Erythroblast (primary cell): ENCODE measurements at regions not wholly inside any gene's neighbourhood (a gene's known extent, or its start where the extent isn't known, plus 50 kb on each side); places are given as distances from the start of the nearest gene placed in this dataset.
"Not testable (repeated sequence)": the region's sequence is repeated elsewhere in the genome, so short reads cannot be mapped to it uniquely, and the experiment has no call there.

Experiments
- DNase-seq, 2 experiments: peaks; one replicate each; lab custom pipeline; 2025; lab: John Stamatoyannopoulos, UW
- GATA1 ChIP-seq: IDR thresholded peaks from 2 replicates; pipeline ENCODE4 v1.6.1; 2011; ENCODE audit warnings: low read depth, mild to moderate bottlenecking, control low read depth, low read length, moderate library complexity
- POLR2A ChIP-seq: IDR thresholded peaks from 2 replicates; pipeline ENCODE4 v1.6.1; 2011; ENCODE audit warnings: mild to moderate bottlenecking, low read length

DNA sequence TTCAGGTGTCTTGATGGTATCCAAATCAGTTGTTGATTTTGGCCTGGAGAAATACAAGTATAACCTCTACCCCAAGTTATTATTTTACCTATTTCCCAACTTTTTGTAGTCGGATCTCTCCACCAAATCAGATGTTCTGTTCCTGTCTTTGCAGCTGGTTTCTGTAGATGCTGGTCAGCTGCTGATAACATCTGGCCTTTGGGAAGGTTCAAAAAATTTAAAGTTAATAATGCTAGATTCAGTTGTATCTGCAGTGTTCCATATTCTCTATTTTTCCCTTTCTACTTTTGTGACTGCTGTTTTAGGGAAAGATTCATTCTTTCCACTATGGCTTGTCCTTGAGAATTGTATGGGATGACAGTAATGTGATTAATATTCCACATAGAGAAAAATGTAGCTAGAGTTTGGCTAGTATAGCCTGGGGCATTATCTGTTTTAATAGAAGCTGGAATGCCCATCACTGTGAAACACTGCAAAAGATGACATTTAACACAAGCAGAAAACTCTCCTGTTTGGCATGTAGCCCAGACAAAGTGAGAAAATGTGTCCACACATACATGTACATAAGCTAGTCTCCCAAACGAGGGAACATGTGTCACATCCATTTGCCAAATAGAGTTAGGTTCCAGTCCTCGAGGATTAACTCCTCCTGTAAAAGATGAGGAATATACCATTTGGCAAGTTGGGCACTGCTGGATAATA lies 99.2 kb downstream of the ZNF100 start:
- not testable (repeated sequence) for DNase-seq

DNA sequence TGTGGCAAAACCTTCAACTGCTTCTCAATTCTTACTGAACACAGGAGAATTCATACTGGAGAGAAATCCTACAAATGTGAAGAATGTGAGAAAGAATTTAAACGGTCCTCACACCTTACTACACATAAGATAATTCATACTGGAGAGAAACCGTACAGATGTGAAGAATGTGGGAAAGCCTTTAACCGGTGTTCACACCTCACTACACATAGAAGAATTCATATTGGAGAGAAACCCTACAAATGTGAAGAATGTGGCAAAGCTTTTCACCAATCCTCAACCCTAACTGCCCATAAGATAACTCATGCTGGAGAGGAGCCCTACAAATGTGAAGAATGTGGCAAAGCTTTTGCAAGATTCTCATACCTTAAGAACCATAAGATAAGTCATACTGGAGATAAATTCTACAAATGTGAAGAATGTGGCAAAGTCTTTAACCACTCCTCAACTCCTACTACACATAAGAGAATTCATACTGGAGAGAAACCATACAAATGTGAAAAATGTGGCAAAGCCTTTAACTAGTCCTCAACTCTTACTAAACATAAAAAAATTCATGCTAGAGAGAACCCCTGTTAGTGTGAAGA lies 111.7 kb downstream of the ZNF100 start:
- DNase-seq: no peak
- TF ChIP-seq POLR2A (no peak), GATA1 (no peak)

GRCh38 chr19:21651478-21651877 lies 115.9 kb downstream of the ZNF100 start:
- not testable (repeated sequence) for DNase-seq

DNA sequence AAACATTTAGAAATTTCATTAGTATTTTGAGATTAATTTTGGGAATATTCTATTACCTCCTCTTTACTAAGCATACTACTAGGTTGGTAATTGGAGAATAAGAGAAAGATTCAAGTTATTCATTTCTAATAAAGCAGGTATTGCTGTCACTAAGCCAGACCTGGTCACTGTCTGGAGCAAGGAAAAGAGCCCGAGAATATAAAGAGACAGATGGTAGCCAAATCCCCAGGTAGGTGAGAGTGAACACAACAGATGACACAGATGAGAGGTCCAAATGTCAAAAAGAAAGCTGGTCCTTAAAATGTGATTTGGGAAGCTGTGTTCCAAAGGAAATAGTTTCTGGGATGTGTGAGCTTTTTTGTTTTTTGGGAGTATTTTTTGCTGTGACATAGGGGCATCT lies 128.6 kb downstream of the ZNF100 start:
- no peak for TF ChIP-seq POLR2A
- no peak for TF ChIP-seq GATA1
- no peak for DNase-seq

DNA sequence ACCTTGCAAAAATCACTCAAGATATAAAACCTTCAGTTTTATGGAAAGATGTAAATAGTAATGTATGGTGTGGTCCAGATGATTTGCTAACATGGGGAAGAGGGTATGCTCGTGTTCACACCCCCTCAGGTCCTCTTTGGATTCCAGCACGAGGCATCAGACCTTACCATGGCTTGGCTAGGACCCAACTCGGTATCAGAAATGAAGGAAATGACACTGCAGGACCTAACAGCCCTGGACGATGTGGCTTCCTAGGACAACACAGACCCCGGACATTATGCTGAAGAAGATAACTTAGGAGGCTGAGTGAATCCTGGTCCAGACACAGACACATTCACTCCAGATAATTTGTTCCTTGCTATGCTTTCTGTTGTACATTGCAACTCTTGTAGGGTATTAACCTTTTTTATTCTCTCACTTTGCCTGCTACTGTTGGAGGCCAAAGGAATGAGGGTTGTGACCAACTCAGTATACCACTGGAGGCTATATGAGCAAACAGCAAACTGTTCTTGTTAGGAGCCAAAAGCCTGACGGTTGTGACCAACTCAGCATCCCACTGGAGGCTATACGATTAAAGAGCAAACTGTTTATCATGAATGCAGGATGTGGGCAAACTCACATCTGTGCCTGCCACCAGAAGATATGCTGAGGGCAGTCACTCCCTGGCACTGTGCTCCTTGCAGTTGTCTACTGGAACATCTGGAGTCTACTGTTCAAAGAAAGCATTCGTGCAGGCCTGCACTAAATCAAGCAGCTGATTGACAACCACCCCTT lies 121.7 kb downstream of the ZNF429 start:
- no peak for TF ChIP-seq GATA1
- peak; percentile 57 for TF ChIP-seq POLR2A
- peak in 1 of 2 experiments; percentile 12 for DNase-seq

- DNase-seq: no peak
- TF ChIP-seq GATA1 (no peak), POLR2A (no peak)
Observed at GRCh38 chr19:21626091-21626490, 120.7 kb downstream of the ZNF429 start.

DNA sequence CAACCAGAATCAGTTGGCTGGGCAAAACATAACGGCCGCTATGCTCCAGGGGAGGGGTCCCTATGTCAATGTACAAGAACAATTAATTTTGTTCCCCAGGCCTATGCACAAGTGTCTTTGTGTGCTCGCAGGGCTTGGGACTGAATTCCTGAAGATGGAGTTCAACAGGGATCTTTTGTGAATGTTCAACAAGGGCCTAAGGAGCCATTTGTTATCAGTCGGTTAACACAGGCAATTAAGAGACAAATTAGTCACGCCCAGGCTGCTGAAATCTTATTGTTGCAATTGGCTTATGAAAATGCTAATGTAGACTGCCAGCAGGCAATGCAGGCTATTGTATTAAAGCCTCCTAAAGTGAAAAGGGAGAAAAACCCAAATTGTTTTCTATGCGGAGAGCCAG lies 117.5 kb downstream of the ZNF429 start:
- DNase-seq: no peak
- TF ChIP-seq GATA1 (no peak), POLR2A (no peak)

DNA sequence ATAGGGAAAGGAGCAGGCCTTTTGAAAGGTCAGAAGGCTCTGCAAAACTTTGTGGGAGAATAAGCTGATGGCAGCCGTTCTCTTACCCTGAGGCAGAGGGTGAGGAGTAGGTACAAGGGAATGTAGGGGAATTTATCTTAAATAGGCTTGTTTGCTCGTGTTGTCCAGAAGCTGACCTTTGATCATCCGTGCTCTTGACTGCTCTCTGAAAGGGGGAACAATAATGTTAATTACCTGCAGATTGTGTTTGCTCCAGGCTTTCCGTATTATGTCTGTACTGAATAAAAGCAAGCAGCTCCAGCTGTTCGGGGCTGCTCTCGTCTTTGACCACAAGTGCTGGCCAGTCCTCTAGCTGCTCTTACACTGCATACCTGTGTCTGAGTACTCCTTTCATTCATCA lies 116.3 kb downstream of the ZNF429 start:
- TF ChIP-seq GATA1 (no peak), POLR2A (no peak)

DNA sequence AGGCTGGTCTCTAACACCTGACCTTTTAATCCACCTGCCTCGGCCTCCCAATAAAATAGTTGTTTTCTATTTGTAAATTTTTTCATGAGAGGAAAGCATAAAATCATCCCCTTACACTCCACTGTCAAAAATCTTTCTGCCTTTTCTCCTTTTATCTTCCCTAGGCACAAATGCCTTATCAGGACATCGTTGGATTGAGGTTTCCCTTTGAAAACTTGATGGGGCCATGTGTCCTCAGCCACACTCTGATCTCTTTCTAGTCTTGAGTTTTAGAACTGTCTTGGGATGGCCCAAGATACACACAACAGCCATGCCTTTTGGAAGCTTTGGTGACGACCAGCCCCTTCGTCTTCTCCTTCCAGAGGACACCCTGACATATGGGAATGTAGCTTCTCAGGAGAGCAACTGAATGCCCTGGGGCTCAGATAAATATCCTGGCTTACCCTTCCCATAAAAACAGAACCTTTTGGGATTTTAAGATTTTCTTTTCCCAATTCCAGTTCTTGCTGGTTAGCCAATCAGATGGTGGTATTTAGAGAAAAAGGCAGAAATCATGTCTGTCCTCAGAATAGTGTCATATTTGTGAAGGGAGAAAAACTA lies 112.4 kb downstream of the ZNF429 start:
- DNase-seq: no peak
- no peak for TF ChIP-seq POLR2A
- no peak for TF ChIP-seq GATA1

More for the DNA sequence above, 116.3 kb downstream of the ZNF429 start:
- no peak for DNase-seq

GRCh38 chr19:21614776-21615175 lies 109.4 kb downstream of the ZNF429 start:
- not testable (repeated sequence) for DNase-seq

- not testable (repeated sequence) for DNase-seq
Observed at GRCh38 chr19:21613201-21613600, 107.8 kb downstream of the ZNF429 start.

DNA sequence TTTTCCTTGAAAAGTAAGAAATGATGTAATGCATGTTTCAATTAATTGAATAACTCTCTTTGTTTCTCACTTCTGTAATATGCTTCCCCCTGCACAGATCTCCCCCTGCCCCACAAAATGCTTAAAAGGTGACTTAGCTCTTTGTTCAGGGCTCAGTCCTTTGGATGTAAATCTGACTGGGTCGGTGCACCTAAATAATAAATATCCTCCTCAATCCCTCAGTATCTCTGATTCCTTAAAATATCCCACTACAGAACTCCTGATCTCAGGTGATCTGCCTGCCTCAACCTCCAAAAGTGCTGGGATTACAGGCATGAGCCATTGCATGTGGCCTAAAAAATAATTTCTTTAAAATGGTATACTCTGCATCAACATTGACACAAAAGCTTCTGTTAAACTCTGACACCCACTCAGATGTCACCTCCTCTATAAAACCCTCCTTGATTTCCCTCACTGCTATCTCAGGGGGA lies 107.0 kb downstream of the ZNF429 start:
- TF ChIP-seq GATA1 (no peak), POLR2A (peak; percentile 20)
- no peak for DNase-seq

GRCh38 chr19:21611659-21612402 lies 106.4 kb downstream of the ZNF429 start:
- TF ChIP-seq POLR2A: no peak
- no peak for TF ChIP-seq GATA1

DNA sequence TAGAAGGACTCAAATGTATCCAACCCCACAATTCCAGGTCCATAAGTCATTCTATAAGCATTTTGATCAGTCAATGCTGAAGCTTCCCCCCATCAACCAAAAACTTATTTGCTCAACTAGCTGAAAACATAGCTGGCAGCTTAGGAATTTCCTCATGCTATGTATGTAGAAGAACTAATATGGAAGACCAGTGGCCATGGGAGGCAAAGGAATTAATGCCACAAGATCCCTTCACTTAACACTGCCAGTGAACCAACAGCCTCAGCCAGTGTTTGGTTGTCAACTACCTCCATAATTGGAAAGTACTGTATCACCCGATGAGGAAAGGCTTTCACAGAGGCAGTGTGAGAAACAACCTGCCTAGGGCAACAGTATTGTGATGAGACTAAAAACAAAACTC lies 105.4 kb downstream of the ZNF429 start:
- TF ChIP-seq POLR2A: no peak
- DNase-seq: no peak

More at GRCh38 chr19:21611659-21612402, 106.4 kb downstream of the ZNF429 start:
- DNase-seq: peak; percentile 20 to 23
